Endothelial cell of umbilical vein (primary cell): ENCODE measurements at regions not wholly inside any gene's neighbourhood (a gene's known extent, or its start where the extent isn't known, plus 50 kb on each side); places are given as distances from the start of the nearest gene placed in this dataset.

Experiments used
- BruUV-seq: library from RNA; stranded (reverse); fragments of 400-500 nt; replicated peaks from 2 replicates; lab custom pipeline; 2021; lab: Mats Ljungman, UMichigan
- CTCF ChIA-PET: fragments of 300-600, 350-600 bp; sonication (Branson Sonifier 250); formaldehyde crosslinking; loops from one replicate; lab custom pipeline; 2021; ENCODE audit warnings: antibody characterized with exemption, inconsistent platforms; lab: Charles Lee
- POLR2A ChIA-PET: fragments of 300-600, 350-600 bp; sonication (Branson Sonifier 250); formaldehyde crosslinking; loops from one replicate; lab custom pipeline; 2021; ENCODE audit warnings: antibody characterized with exemption, inconsistent platforms; lab: Charles Lee
- DNase-seq: peaks from one replicate; pipeline ENCODE4 v3.0.0-alpha.2; 2011; ENCODE audit warnings: low read depth, low spot score
- FAIRE-seq: peaks from 2 replicates; lab custom pipeline; 2011; peaks lifted over from hg19 to GRCh38; lab: Jason Lieb, UNC
- H2AFZ ChIP-seq: 2 replicates; pipeline ENCODE4 v1.6.0; 2012; ENCODE audit warnings: low read depth, low read length, control low read depth, inconsistent platforms
- H3K27ac ChIP-seq: 2 replicates; pipeline ENCODE4 v1.5.1; 2011; ENCODE audit warnings: low read depth, mild to moderate bottlenecking, control low read depth, low read length, moderate library complexity; ENCODE audit not compliant: insufficient read depth
- H3K27me3 ChIP-seq, 2 experiments: 2 replicates each; pipeline versions ENCODE4 v1.6.0 to v1.6.1; 2011; ENCODE audit warnings: low read length in 2 of 2, mixed read lengths in 1 of 2; ENCODE audit not compliant: control insufficient read depth in 2 of 2, insufficient read depth in 2 of 2
- H3K36me3 ChIP-seq, 2 experiments: 2 replicates in 1 of 2; 3 replicates in 1 of 2; pipeline ENCODE4 v1.5.1; 2011; ENCODE audit warnings: low read length in 2 of 2, mild to moderate bottlenecking in 1 of 2, moderate library complexity in 1 of 2; ENCODE audit not compliant: control insufficient read depth in 2 of 2, insufficient read depth in 2 of 2; ENCODE audit errors: extremely low read depth in 1 of 2
- H3K4me1 ChIP-seq: 3 replicates; pipeline ENCODE4 v1.5.1; 2011; ENCODE audit warnings: mild to moderate bottlenecking, low read length; ENCODE audit not compliant: control insufficient read depth, insufficient read depth; ENCODE audit errors: extremely low read depth
- H3K4me2 ChIP-seq: 2 replicates; pipeline ENCODE4 v1.6.1; 2011; ENCODE audit warnings: low read length, control low read depth, mixed read lengths; ENCODE audit not compliant: insufficient read depth
- H3K4me3 ChIP-seq, 3 experiments: fragments of 200-600 bp in 1 of 3; sonication (generic), shearing (Covaris generic) in 1 of 3; replicated peaks in 1 of 3; 2 replicates each; pipeline ENCODE4 v1.5.1; 2011 to 2016; ENCODE audit warnings: control low read depth in 3 of 3, low read length in 3 of 3, mild to moderate bottlenecking in 2 of 3, inconsistent platforms in 1 of 3, low read depth in 1 of 3, moderate library complexity in 1 of 3; ENCODE audit not compliant: insufficient read depth in 1 of 3
- H3K79me2 ChIP-seq: 2 replicates; pipeline ENCODE4 v1.6.0; 2012; ENCODE audit warnings: low read length, inconsistent platforms; ENCODE audit not compliant: control insufficient read depth, insufficient read depth
- H3K9ac ChIP-seq: replicated peaks from 2 replicates; pipeline ENCODE3; 2011; ENCODE audit warnings: low read length, control low read depth; ENCODE audit not compliant: insufficient read depth; ENCODE audit errors: extremely low read depth
- H3K9me1 ChIP-seq: replicated peaks from 3 replicates; pipeline ENCODE4 v1.6.0; 2011; ENCODE audit warnings: mild to moderate bottlenecking, low read length; ENCODE audit not compliant: control insufficient read depth, insufficient read depth; ENCODE audit errors: extremely low read depth
- H3K9me3 ChIP-seq: replicated peaks from 2 replicates; pipeline ENCODE4 v1.5.1; 2012; ENCODE audit warnings: low read length, inconsistent platforms; ENCODE audit not compliant: control insufficient read depth, insufficient read depth
- H4K20me1 ChIP-seq: replicated peaks from 2 replicates; pipeline ENCODE3; 2011; ENCODE audit warnings: mild to moderate bottlenecking, low read length; ENCODE audit not compliant: control insufficient read depth, insufficient read depth; ENCODE audit errors: extremely low read depth
- CTCF ChIP-seq, 2 donors: IDR thresholded peaks; 1 replicate in 1 of 2; 2 replicates in 1 of 2; pipeline ENCODE4 v1.5.1; 2011; ENCODE audit warnings: low read length in 2 of 2, mild to moderate bottlenecking in 2 of 2, moderate library complexity in 2 of 2, control low read depth in 1 of 2, inconsistent platforms in 1 of 2, low read depth in 1 of 2; ENCODE audit not compliant: insufficient read depth in 1 of 2; ENCODE audit errors: extremely low read depth in 1 of 2
- EZH2 ChIP-seq: IDR thresholded peaks from 2 replicates; pipeline ENCODE4 v1.6.1; 2012; ENCODE audit warnings: borderline replicate concordance, low read depth, mild to moderate bottlenecking, moderate library complexity, low read length, inconsistent platforms; ENCODE audit not compliant: severe bottlenecking
- FOS ChIP-seq: IDR thresholded peaks from 2 replicates; pipeline ENCODE4 v1.6.1; 2011; ENCODE audit warnings: mild to moderate bottlenecking, low read length, moderate library complexity, borderline replicate concordance; ENCODE audit not compliant: insufficient read depth
- GATA2 ChIP-seq: IDR thresholded peaks from 2 replicates; pipeline ENCODE4 v1.7.0; 2011; ENCODE audit warnings: low read depth, mild to moderate bottlenecking, moderate library complexity, mixed read lengths, low read length; ENCODE audit not compliant: insufficient read length, insufficient read depth
- JUN ChIP-seq: IDR thresholded peaks from 2 replicates; pipeline ENCODE4 v1.6.1; 2011; ENCODE audit warnings: borderline replicate concordance, low read depth; ENCODE audit not compliant: insufficient read length, insufficient read depth
- MAX ChIP-seq: IDR thresholded peaks from 2 replicates; pipeline ENCODE4 v1.6.1; 2011; ENCODE audit not compliant: insufficient read depth, insufficient read length
- MYC ChIP-seq: IDR thresholded peaks from one replicate; pipeline ENCODE4 v1.6.1; 2011; ENCODE audit warnings: mild to moderate bottlenecking, low read depth, low read length
- POLR2A ChIP-seq: IDR thresholded peaks from 2 replicates; pipeline ENCODE4 v1.6.1; 2012; ENCODE audit warnings: low read depth, mild to moderate bottlenecking, control low read depth, low read length
- POLR2AphosphoS5 ChIP-seq: IDR thresholded peaks from 2 replicates; pipeline ENCODE4 v1.6.1; 2012; ENCODE audit warnings: low read depth, mild to moderate bottlenecking, control low read depth, low read length, moderate library complexity; ENCODE audit not compliant: insufficient read depth
- dilution Hi-C: fragments of 300-500 bp; cut with MboI; formaldehyde crosslinking; loops from one replicate; pipeline ENCODE4 v1.15.0; 2019; ENCODE audit warnings: low sequenced_read_pairs; ENCODE audit not compliant: extremely low pct_ligation_motif_present
- intact Hi-C: fragments of 100-400 bp; cut with micrococcal nuclease; formaldehyde crosslinking; loops from one replicate; pipeline ENCODE4 v1.10.0; 2022

DNA sequence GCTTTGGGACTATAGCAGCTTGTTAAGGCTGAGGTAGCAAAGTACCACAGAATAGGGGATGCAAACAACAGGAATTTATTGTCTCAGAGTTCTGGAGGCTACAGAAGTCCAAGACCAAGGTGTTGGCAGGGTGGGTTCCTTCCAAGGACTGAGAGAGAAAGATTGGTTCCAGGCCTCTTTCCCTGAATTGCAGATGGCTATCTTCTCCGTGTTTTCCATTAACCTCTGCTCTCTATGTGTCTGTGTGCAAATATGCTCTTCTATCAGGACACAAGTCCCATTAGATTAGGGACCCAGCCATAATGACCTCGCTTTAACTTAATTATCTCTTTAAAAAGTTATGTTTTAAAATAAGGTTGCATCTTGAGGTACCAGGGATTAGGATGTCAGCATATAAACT lies 1732.9 kb upstream of the SLC10A2 start:
- intact Hi-C loops = no loop called here
- DNase-seq (no peak), FAIRE-seq (no peak)
- no peak overlapping the region for H3K27ac ChIP-seq
- dilution Hi-C loops = no loop called here
- H3K9me1 ChIP-seq = no peaks in the 10 kb centered on the region
- CTCF ChIA-PET = interaction anchor here (1.2 kb wide), 1 partner anchor 26 kb away, joined by 5 read pairs; no protein-coding TSS in a partner anchor
- no peak overlapping the region for H3K9ac ChIP-seq
- BruUV-seq = no TSS peak
- H2AFZ ChIP-seq = no peak overlapping the region
- H4K20me1 ChIP-seq = no peaks in the 10 kb centered on the region
- H3K27me3 ChIP-seq = no peaks in the 10 kb centered on the region
- H3K4me3 ChIP-seq = no peak overlapping the region
- H3K4me1 ChIP-seq = no peaks in the 10 kb centered on the region
- H3K36me3 ChIP-seq = no peaks in the 10 kb centered on the region
- no peaks in the 10 kb centered on the region for H3K9me3 ChIP-seq
- H3K4me2 ChIP-seq = no peak overlapping the region
- POLR2A ChIA-PET = no interaction called here
- TF ChIP-seq POLR2A (no peak), POLR2AphosphoS5 (no peak), GATA2 (no peak), EZH2 (no peak), MYC (no peak), FOS (no peak), CTCF (IDR thresholded peaks at IDR 0.05; ENCODE audit: extremely low read depth in 1 of 2, insufficient read depth in 1 of 2, low read depth in 1 of 2, low read length in 2 of 2) (no peak), JUN (no peak), MAX (no peak)
- no peaks in the 10 kb centered on the region for H3K79me2 ChIP-seq
